ENCODE measurements at regions not wholly inside any gene's neighbourhood (a gene's known extent, or its start where the extent isn't known, plus 50 kb on each side); places are given as distances from the start of the nearest gene placed in this dataset.

- Mint-ChIP-seq H3K4me1 (ENCODE audit: low read depth, unreplicated experiment) (no peaks in the 10 kb centered on the region), H3K27ac (ENCODE audit: unreplicated experiment) (no peak overlapping the region), H3K27me3 (ENCODE audit: unreplicated experiment) (no peaks in the 10 kb centered on the region), H3K4me3 (ENCODE audit: unreplicated experiment) (no peak overlapping the region), H3K9me3 (ENCODE audit: unreplicated experiment) (peaks cover 2% of the 10 kb centered on the region), H3K36me3 (ENCODE audit: unreplicated experiment) (no peaks in the 10 kb centered on the region)
- no peak for DNase-seq
- TF ChIP-seq, protein P1, sequence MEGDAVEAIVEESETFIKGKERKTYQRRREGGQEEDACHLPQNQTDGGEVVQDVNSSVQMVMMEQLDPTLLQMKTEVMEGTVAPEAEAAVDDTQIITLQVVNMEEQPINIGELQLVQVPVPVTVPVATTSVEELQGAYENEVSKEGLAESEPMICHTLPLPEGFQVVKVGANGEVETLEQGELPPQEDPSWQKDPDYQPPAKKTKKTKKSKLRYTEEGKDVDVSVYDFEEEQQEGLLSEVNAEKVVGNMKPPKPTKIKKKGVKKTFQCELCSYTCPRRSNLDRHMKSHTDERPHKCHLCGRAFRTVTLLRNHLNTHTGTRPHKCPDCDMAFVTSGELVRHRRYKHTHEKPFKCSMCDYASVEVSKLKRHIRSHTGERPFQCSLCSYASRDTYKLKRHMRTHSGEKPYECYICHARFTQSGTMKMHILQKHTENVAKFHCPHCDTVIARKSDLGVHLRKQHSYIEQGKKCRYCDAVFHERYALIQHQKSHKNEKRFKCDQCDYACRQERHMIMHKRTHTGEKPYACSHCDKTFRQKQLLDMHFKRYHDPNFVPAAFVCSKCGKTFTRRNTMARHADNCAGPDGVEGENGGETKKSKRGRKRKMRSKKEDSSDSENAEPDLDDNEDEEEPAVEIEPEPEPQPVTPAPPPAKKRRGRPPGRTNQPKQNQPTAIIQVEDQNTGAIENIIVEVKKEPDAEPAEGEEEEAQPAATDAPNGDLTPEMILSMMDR (IDR thresholded peaks at IDR 0.05; ENCODE audit: partially characterized antibody, unreplicated experiment), result peak; percentile 60
Observed at GRCh38 chr6:156410649-156411048, 366.5 kb upstream of the ARID1B start.

- TF ChIP-seq, protein P1 (IDR thresholded peaks at IDR 0.05; ENCODE audit: partially characterized antibody, unreplicated experiment), result no peak
- H3K27me3 Mint-ChIP-seq (ENCODE audit: unreplicated experiment), result no peaks in the 10 kb centered on the region
- H3K4me1 Mint-ChIP-seq (ENCODE audit: low read depth, unreplicated experiment), result no peaks in the 10 kb centered on the region
- no peaks in the 10 kb centered on the region for H3K36me3 Mint-ChIP-seq (ENCODE audit: unreplicated experiment)
- no peak overlapping the region for H3K27ac Mint-ChIP-seq (ENCODE audit: unreplicated experiment)
- peaks cover 2% of the 10 kb centered on the region for H3K9me3 Mint-ChIP-seq (ENCODE audit: unreplicated experiment)
- DNase-seq, result no peak
- no peak overlapping the region for H3K4me3 Mint-ChIP-seq (ENCODE audit: unreplicated experiment)
Observed at GRCh38 chr6:156408655-156409054, 368.5 kb upstream of the ARID1B start.

DNA sequence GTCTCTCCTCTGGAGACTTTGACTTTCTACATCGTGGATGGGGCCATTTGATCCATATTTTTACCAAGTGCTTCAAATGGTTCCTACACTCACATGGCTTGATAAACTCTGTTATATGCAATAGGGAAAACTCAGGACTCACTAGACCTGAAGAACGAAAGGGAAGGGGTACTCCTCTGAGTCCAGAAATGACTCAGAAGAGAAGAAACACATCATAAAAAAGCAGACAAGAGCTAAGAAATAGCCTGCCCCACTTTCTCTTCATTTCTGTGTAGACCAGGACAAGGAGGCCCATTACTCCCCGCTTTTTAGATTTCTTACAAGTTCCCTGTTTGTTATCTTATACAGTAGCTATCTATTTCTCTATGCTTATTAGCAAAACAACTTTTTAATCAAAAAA, 369.8 kb upstream of the ARID1B start:
- Mint-ChIP-seq H3K27ac (ENCODE audit: unreplicated experiment) (no peak overlapping the region), H3K4me3 (ENCODE audit: unreplicated experiment) (no peak overlapping the region), H3K27me3 (ENCODE audit: unreplicated experiment) (no peaks in the 10 kb centered on the region), H3K4me1 (ENCODE audit: low read depth, unreplicated experiment) (no peaks in the 10 kb centered on the region), H3K36me3 (ENCODE audit: unreplicated experiment) (no peaks in the 10 kb centered on the region), H3K9me3 (ENCODE audit: unreplicated experiment) (peaks cover 1% of the 10 kb centered on the region)
- DNase-seq, result no peak
- TF ChIP-seq, protein P1 (IDR thresholded peaks at IDR 0.05; ENCODE audit: partially characterized antibody, unreplicated experiment), result no peak

GRCh38 chr6:156406688-156407087, 370.5 kb upstream of the ARID1B start:
- Mint-ChIP-seq H3K27me3 (ENCODE audit: unreplicated experiment) (no peaks in the 10 kb centered on the region), H3K4me3 (ENCODE audit: unreplicated experiment) (no peak overlapping the region), H3K4me1 (ENCODE audit: low read depth, unreplicated experiment) (peaks cover 4% of the 10 kb centered on the region), H3K36me3 (ENCODE audit: unreplicated experiment) (no peaks in the 10 kb centered on the region), H3K9me3 (ENCODE audit: unreplicated experiment) (no peaks in the 10 kb centered on the region), H3K27ac (ENCODE audit: unreplicated experiment) (no peak overlapping the region)
- TF ChIP-seq, protein P1 (IDR thresholded peaks at IDR 0.05; ENCODE audit: partially characterized antibody, unreplicated experiment), result no peak
- DNase-seq, result no peak

DNA sequence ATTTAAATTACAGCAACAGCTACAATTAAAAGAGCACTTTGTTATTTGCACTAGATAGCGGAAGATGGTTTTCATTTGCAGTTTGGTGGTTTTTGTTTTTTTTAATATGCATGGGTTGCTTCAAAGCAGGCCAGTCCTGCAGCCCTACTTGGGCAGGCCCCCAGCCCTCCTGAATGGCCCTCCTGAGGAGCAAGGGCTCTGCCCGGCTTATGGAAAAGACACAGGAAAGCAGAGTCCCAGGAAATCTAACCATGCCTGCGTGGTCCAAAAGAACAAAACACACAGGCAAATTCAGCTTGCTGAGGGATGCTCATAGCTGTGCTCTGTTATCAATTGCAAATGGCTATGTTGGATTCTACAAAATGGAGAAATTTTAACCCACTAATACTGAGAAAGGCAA, 371.1 kb upstream of the ARID1B start:
- TF ChIP-seq, protein P1 (IDR thresholded peaks at IDR 0.05; ENCODE audit: partially characterized antibody, unreplicated experiment), result no peak
- no peak overlapping the region for H3K27ac Mint-ChIP-seq (ENCODE audit: unreplicated experiment)
- DNase-seq, result no peak
- peaks cover 4% of the 10 kb centered on the region for H3K4me1 Mint-ChIP-seq (ENCODE audit: low read depth, unreplicated experiment)
- H3K27me3 Mint-ChIP-seq (ENCODE audit: unreplicated experiment), result no peaks in the 10 kb centered on the region
- H3K36me3 Mint-ChIP-seq (ENCODE audit: unreplicated experiment), result no peaks in the 10 kb centered on the region
- no peaks in the 10 kb centered on the region for H3K9me3 Mint-ChIP-seq (ENCODE audit: unreplicated experiment)
- H3K4me3 Mint-ChIP-seq (ENCODE audit: unreplicated experiment), result no peak overlapping the region
